GM21723 (cell line): ENCODE measurements at regions not wholly inside any gene's neighbourhood (a gene's known extent, or its start where the extent isn't known, plus 50 kb on each side); places are given as distances from the start of the nearest gene placed in this dataset.

Source experiments
- ATAC-seq: cut with Tn5 transposase; IDR thresholded peaks from one replicate; pipeline ENCODE4 v1.9.1; 2021; ENCODE audit warnings: mild to moderate bottlenecking, moderate library complexity; ENCODE audit not compliant: unreplicated experiment

GRCh38 chr2:61722800-61723199 is 131.1 kb downstream of the FAM161A start:
- no peak for ATAC-seq

GRCh38 chr2:61722318-61722717 is 131.5 kb downstream of the FAM161A start:
- no peak for ATAC-seq

- ATAC-seq, result no peak
These were observed 132.5 kb downstream of the FAM161A start for GRCh38 chr2:61721382-61721781.

DNA sequence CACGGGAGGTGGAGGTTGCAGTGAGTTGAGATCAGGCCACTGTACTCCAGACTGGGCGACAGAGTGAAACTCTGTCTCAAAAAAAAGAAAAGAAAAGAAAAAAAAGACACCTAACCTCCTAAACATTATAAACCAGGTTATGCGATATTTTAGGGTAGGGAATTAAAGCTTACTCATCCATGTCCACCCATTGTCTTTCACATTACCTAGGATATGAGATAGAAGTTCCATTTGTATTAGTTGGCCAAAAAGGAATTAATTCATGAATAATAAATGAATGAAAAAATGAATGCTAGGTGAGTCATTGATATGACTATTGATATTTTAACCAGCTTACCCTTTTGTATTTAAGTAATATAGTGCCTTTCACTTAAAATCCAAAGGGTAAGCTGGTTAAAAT is 132.9 kb downstream of the FAM161A start:
- no peak for ATAC-seq

GRCh38 chr2:61718965-61719364 is 134.9 kb downstream of the FAM161A start:
- no peak for ATAC-seq

DNA sequence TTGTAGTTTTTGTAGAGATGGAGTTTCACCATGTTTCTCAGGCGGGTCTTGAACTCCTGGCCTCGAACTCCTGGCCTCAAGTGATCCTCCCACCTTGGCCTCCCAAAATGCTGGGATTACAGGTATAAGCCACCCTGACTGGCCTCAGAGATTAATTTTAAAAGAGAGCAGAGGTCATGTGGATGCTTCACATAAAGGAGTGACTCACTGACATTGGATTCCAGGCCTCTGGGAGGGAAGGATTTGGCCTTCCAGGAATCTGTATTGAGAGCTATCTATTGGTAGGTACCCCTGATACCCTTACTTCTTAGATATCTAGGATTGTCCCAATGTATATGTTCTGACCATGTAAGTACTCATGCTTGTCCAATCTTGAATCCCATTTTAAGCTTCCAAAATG is 138.4 kb downstream of the FAM161A start:
- ATAC-seq, result no peak

- ATAC-seq, result no peak
These were observed 139.7 kb downstream of the FAM161A start for GRCh38 chr2:61714210-61714609.

DNA sequence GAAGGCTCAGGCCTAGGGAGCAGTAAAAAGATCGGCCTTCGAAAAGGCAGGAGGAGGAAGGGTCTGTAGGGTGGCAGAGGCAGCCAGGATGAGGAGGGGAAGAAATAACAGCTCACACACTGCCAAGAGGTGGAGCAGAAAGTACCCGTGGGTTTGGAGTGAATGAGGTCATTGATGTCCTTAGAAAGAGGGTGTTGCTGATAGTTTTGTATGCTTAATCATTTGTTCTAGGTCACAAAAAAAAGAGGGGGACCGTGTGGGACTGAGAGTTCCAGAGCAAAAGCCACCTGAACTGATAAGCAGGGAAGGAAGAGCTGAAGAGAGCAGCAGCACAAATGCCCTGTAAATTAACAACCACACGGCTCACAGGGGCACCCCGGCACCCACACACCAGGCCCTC is 140.4 kb downstream of the FAM161A start:
- no peak for ATAC-seq

- no peak for ATAC-seq
These were observed 141.8 kb downstream of the FAM161A start for GRCh38 chr2:61712060-61712459.

DNA sequence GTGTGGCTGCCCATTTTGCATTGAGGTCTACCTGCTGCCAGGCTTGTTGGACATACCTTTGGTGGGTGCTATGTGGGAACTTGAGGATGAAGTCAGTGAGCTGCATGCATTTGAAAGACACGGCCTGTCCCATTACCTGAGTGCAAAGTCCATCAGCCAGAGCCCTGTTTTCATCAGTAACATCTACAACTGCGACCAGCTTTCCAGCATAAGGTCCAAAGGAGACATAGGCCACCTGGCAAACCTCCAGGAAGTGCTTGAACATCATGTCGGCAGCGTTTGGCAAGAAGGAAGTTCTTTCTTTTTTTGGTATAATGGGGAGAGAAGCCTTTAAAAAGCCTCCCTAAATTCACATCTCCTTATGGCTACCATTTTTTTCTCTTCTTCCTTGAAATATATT is 143.1 kb downstream of the FAM161A start:
- ATAC-seq, result no peak

GRCh38 chr2:61707984-61708852 is 145.6 kb downstream of the FAM161A start:
- ATAC-seq, result peak; percentile 97

DNA sequence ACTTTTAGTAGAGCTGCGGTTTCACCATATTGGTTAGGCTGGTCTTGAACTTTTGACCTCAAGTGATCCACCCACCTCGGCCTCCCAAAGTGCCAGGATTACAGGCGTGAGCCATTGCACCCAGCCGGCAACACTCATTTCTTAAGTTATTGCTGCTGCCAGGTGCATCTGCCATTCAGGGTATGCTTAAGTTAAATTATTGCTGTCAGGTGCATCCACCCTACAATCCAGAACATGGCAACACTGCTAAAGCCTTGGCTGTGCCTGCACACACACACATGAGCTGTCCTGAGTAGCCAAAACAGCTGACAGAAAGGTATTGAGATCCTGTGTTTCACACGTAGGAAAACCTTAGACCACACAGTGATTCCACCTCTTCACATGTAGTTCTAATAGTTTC is 148.2 kb downstream of the FAM161A start:
- ATAC-seq, result no peak

- no peak for ATAC-seq
These were observed 149.5 kb downstream of the FAM161A start for GRCh38 chr2:61704364-61704763.

DNA sequence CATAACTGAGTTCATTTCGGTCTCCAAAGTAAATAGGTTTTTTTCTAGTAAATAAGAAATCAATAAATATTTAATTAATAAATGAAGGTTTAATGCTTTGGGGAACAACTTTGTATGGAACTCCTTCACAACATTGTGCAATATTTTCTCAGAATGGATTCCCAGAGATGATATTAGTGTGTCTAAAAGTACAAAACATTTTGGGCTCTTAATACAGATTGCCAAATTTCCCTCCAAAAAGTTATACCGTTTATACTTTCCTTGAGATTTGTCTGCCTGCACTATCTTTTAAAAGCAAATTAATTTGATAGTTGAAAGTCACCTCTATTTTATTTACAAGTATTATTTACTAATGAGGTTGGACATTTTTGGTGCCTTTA is 151.8 kb downstream of the FAM161A start:
- no peak for ATAC-seq

- ATAC-seq, result no peak
These were observed 153.4 kb downstream of the FAM161A start for GRCh38 chr2:61700464-61700863.

DNA sequence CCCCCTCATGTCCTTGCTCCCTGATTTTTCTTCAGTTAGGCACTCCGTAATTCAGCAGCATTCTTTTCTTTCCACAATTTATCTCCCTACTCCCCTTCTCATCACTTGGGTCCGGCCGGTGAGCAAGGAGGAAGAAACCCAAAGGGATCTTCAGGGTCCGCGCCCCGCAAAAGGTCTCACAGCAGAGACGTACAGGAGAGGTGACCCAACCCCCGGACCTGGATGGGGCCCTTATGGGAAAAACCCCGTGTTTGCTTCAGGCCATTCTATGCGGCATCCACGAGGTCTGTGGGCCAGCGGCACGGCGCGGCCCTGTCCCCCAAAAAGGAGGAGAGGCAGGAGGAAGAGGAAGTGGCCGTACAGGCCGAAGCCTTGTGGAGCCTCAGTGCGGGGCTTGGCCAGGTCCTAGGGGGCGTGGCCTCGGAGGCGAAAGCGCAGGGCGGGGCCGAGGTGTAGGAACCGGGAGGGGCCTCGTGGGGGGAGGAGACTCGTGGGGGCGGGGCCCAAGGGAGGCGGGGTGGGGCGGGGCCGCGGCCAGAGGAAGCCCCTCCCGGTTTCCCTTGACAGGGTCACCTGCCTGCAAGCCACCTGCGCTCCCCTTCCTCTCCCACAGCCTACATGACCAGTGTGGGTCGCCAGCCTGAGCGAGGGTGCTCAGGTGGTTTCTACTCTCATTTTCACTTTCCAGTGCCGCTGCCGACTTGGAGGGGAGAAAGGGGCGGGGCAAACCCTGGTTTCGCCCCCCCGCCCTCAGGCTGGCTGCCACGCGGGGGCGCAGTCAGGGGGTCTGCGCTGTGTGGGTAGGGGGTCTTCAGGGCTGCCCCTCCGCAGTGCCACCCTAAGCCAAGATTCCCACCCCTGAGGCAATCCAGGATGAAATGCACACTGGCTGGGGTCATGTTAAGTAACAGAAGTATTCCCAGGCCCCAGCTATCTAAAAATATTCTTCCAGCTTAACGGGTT is 156.4 kb upstream of the XPO1 start:
- peak; percentile 96 for ATAC-seq

- no peak for ATAC-seq
These were observed 155.6 kb upstream of the XPO1 start for GRCh38 chr2:61693744-61694143.

GRCh38 chr2:61690078-61690596 is 152.0 kb upstream of the XPO1 start:
- no peak for ATAC-seq

DNA sequence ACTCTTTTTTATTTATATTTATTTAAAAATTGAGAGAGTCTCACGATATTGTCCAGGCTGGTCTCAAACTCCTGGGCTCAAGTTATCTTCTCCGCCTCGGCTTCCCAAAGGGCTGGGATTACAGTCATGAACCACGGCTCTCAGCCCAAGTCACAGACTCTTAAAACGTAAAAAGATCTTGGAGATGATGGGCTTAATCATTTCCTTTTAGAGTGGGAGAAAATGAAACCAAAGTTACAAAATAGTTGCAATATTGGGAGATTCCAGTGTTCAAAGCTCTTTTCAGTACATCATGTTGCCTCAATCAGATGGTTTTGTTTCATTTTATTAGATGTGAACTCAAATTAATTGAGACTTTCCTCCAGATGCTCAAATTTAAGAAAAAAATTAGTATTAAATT is 151.4 kb upstream of the XPO1 start:
- ATAC-seq, result no peak

DNA sequence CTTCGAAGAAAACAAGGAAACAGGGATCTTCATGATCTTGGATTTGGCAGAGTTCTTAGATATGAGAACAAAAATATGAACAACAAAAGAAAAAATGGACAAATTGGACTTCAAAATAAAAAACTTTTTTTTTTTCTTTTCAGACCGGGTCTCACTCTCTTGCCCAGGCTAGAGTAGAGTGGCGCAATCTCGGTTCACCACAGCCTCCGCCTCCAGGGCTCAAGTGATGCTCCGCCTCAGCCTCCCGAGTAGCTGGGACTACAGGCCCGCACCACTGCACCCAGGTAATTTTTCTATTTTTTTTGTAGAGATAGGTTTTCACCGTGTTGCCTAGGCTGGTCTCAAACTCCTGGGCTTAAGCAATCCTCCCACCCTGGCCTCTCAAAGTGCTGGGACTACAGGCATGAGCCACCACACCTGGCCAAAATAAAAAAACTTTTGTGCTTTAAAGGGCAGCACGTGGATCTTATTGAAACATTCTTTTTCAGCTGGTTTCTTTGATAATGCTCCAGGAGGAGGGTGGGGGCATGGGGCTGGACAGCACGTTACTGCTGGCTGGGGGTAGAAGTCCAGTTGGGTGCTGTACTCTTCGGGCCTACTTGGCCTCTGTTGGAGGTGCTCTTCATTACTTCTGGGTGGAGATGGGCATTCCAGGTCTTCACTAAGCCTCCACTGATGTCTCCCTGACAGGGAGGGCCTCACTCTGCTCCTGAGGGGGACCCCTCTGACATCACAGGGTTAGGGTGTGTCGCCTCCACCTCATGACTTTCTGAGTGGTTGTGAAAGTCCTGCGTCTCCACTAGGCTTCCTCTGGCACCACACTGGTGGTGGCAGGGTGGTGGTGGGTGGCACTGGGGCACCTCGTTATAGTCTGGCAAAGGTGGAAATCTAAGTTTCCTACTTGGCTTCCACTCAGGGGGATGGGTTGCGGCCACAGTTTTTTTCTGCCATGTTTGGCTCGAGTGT is 150.5 kb upstream of the XPO1 start:
- ATAC-seq, result no peak
